Heart left ventricle (tissue), 13 donors: ENCODE measurements at regions not wholly inside any gene's neighbourhood (a gene's known extent, or its start where the extent isn't known, plus 50 kb on each side); places are given as distances from the start of the nearest gene placed in this dataset.

Source experiments
- POLR2A ChIP-seq, 2 donors: fragments of 450-650 bp; IDR thresholded peaks; one replicate each; pipeline ENCODE4 v1.6.1; 2017; ENCODE audit warnings: antibody characterized with exemption in 2 of 2, mild to moderate bottlenecking in 2 of 2, moderate library complexity in 2 of 2
- TF ChIP-seq, protein P1 (sequence below), 12 donors: fragments of 200-600 bp; sonication (generic) in 4 of 12; IDR thresholded peaks; one replicate each; pipeline versions ENCODE4 v1.5.0 to v1.8.0; 2018 to 2022; ENCODE audit warnings: antibody characterized with exemption in 12 of 12, mild to moderate bottlenecking in 5 of 12
- donor health status: ischemic (EF 13 %, LVEDD 7.1; RV severe dilation, severe dysfunction).
- donor health status: DM: no; HTN: yes; CAD: no.
- donor health status: DM: no; HTN: no; CAD: no.
- donor health status: ischemic (EF 25% LVEDD 6.9; RV normal size, moderate dysfunction).
- donor health status: ischemic (EF 25% LVEDD 5.7; RV mildly dilated, moderate dysfunction).
- donor health status: ischemic (EF 35%, LVEDD 5.7; RV mildly dilated, moderate dysfunction).
- donor health status: nonischemic (EF 11% LVEDD 7.7; RV severe dilation, severe dysfunction).
- donor health status: DM: yes; HTN: yes; CAD: no.
- donor health status: PGD.
- donor health status: ischemic (EF 29% LVEDD 5.4; RV normal size, mild dysfunction).
- donor health status: nonischemic (EF 23%, LVEDD 6.1; RV moderate dilation, normal function).

DNA sequence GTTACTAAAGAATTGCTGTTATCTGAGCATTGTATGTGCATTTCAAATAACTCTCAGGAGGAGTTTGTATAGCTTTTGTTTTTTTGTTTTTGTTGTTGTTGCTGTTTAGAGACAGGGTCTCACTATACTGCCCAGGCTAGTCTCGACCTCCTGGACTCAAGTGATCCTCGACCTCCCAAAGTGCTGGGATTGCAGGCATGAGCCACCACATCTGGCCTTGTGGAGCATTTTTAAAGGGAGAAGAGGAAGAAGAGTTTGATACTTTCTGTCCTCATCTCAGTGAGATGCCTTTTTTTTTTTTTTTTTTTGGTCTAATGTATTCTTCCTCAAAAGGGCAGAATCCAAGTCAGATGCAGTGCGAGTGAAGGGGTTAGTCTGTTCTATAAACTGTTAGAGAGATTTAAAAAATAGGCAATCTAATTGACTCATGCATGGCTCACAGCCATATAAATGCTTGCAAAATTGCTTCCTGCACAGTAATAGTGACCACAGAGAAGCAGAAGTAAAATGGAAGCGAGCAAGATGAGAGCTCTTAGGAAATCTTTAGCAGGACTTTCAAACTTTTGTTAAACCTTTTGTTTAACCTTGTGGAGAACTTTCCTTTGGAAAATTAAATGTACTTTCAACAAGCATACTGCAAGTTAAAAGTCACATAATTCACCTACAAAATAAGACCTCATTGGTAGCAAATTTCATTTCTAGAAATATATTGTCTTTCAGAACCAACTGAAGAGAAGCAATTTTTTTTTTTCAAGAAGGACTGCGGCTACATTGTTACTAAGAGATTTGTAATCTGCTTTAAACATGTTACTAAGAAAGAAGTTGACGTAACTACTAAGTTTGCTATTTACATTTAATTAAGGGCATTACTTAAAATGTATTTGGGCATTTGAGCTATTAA is 52.3 kb upstream of the ROCK1 start:
- TF ChIP-seq, protein P1, sequence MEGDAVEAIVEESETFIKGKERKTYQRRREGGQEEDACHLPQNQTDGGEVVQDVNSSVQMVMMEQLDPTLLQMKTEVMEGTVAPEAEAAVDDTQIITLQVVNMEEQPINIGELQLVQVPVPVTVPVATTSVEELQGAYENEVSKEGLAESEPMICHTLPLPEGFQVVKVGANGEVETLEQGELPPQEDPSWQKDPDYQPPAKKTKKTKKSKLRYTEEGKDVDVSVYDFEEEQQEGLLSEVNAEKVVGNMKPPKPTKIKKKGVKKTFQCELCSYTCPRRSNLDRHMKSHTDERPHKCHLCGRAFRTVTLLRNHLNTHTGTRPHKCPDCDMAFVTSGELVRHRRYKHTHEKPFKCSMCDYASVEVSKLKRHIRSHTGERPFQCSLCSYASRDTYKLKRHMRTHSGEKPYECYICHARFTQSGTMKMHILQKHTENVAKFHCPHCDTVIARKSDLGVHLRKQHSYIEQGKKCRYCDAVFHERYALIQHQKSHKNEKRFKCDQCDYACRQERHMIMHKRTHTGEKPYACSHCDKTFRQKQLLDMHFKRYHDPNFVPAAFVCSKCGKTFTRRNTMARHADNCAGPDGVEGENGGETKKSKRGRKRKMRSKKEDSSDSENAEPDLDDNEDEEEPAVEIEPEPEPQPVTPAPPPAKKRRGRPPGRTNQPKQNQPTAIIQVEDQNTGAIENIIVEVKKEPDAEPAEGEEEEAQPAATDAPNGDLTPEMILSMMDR (IDR thresholded peaks at IDR 0.05): no peak
- no peak for TF ChIP-seq POLR2A (IDR thresholded peaks at IDR 0.05)
